Left lobe of liver (tissue), 2 donors: ENCODE measurements at regions not wholly inside any gene's neighbourhood (a gene's known extent, or its start where the extent isn't known, plus 50 kb on each side); places are given as distances from the start of the nearest gene placed in this dataset.
A peak's percentile ranks its signal among the peaks of the same experiment; 100 is the strongest.

Experiments used
- ATAC-seq: fragments of 200-7000 bp; cut with Tn5 transposase; one replicate; pipeline ENCODE4 v1.9.1; 2020; ENCODE audit warnings: mild to moderate bottlenecking, moderate library complexity
- DNase-seq: peaks from one replicate; pipeline ENCODE4 v3.0.0-alpha.2; 2020; ENCODE audit warnings: low spot score
- donor health status: DM: no; HTN: no; CAD: no; lungs with moderate emphysema.
- donor health status: DM: no; HTN: yes; CAD: no.

DNA sequence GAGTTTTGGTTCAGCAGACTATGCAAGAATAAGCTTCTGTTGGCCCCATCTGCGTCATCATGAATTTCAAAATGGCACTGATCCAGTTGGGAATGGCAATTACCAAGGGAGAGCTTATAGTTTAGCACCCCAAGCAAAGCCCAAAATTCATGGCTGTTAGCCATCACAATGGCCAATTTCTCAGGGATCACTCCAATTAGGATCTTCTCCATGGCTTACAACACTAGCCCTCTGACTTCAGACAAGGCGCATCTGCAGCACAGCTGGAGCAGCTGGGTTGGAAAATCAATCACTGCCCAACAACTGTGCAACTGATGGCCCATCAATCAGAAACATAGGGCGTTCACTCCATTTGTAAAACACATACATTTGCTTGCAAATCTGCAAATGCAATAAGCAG lies 273.6 kb downstream of the SRBD1 start:
- ATAC-seq (no peak), DNase-seq (no peak)

DNA sequence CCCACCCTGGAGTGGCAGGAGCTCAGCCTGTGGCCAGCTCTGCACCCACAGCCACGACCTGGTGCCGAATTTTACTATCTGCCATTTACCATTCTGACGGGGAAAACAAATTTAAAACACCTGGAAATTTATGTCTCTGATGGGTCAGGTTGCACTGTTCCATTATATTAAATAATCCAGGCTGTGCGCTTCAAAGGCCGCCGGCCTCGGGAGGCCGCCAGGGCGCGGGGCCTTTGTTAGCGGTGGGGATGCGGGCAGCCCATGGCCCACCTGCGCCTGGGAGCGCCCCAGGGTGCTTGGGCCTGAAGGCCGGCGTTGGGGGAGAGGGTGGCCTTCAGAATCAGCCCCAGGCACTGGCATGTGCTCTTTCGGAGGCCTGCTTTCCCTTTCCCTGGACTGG lies 276.9 kb downstream of the SRBD1 start:
- DNase-seq (no peak), ATAC-seq (no peak)

DNA sequence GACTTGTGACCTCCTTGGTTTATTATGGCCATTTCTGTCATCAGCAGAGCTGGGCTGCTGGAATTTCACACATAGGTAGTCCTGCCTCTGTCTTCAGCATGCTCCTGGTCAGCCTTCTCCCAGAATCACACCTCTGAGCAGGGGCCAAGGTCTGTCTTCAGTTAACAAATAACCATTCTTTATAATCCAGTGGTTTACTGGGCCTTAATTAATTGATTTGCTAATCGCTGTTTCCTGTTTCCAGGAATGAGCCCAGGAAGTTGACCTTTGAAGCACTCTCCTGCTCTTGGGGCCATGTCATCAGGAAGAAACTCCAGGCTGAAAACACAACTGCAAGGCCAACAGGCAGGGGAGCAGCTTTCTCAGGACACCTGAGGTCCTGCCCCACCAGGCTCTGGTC lies 278.5 kb downstream of the SRBD1 start:
- DNase-seq (no peak), ATAC-seq (no peak)

DNA sequence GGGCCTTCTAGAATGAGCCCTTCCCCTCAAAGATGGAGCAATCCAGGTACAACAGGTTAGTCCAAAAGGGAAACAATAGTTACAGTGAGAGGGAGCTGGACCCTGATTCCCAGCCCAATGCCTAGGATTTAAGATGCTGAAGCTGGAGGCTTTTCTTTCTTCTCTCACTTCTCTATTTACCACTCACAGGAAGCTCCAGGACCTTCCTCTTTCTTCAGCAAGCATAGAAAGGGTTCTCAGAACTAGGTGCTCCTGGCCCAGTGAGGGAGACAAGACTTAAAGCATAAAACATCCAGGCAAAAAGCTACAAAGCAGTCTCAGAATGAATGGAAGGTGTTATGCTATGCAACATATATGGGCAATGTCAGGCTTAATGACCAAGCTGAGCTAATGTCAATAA lies 279.0 kb downstream of the SRBD1 start:
- DNase-seq, result no peak
- ATAC-seq, result no peak

DNA sequence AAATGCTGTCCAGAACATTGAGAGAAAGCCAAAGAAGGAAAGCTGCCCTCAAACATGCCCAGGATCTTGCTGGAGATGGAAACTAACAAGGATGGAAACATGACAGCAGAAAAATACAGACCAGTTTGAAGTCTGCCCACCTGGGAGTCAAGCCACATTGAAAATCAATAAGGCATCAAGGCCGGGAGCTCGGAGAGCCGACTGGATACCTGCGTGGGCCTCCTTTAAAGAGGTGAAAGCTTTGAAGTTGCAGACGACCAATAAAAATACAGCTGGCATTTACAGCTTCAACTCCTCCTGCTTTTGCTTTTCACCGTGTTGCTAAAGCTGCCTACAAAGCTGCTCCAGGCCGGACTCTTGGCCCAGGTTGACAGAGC lies 279.7 kb downstream of the SRBD1 start:
- DNase-seq (no peak), ATAC-seq (peak; percentile 36)

DNA sequence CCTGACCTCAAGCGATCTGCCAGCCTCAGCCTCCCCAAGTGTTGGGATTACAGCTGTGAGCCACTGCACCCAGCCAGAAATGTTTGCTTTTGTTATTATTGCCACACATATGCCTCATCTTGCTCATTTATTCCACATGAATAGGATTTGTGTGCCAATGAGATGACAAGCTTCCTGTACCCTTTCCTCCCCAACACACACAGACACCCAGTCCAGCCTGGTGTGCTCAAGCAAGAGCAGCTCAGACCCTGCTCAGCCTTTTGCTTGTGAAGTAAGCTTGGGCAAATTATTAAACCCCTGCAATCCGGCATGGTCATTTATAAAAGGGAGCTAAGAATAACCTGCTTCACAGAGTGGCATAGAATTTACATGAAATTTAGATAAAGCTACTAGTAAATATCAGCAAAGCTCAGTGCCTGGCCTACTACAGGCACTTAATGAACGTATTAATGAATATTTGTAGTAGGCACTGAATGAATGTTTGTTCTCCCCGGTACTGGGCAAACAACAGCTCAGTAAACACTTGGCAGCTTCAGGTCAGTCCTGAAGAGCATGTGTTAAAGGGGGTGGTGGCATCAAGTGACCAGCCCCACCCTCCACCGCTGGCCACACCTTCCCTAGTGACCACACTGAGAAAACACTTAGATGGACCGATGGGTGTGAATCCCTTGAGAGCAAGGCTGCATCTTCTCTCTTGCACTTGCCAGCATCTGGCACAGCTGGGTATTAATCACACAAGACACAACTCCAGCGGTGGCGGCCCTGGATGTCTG lies 280.2 kb downstream of the SRBD1 start:
- DNase-seq (peak; percentile 57), ATAC-seq (peak; percentile 92)

DNA sequence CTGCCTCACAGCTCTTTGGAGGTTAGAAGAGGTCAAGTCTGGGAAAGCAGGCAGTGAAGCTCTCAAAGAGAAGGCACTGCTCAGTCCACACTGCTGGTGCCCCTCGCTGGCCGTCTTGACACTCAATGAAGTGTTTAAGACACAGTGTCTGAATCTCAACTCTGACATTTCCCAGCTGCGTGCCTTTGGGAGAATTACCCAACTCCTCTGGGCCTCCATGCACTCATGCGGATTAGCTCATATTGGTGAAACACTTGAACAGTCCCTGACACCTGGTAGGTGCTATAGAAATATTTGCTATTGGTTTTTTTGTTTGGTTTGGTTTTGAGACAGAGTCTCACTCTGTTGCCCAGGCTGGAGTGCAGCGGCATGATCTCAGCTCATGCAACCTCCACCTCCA lies 281.0 kb downstream of the SRBD1 start:
- ATAC-seq (no peak), DNase-seq (no peak)

DNA sequence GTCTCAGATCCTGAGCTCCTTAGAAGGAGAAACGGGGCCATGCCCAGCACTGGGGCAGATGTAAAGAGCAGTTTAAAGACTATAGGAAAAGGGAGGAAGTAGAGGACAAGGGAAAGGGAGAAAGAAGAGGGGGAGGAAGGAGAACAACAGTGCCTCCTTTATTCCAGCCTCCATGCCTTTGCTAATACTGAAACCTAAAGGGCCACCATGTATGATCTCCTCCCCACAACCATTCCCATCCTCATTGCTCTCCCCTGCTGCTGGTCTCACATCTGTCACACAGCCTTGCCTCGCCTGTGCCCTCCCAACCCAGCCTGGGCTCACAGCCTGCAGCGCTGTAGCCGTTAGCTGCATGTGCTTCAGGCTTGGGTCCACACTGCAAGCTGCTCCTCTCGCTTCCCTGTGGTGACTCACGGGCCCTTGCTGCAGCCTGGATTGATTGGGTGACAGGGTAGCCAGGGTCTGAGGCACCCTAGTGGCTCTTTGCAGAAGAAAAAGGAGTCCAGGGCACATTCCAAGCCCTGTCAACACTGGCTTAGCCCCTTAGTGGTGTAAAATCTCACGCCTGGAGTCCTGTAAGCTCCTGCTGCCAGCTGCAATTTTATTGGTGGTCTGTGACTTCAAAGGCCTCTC lies 281.9 kb downstream of the SRBD1 start:
- no peak for ATAC-seq

DNA sequence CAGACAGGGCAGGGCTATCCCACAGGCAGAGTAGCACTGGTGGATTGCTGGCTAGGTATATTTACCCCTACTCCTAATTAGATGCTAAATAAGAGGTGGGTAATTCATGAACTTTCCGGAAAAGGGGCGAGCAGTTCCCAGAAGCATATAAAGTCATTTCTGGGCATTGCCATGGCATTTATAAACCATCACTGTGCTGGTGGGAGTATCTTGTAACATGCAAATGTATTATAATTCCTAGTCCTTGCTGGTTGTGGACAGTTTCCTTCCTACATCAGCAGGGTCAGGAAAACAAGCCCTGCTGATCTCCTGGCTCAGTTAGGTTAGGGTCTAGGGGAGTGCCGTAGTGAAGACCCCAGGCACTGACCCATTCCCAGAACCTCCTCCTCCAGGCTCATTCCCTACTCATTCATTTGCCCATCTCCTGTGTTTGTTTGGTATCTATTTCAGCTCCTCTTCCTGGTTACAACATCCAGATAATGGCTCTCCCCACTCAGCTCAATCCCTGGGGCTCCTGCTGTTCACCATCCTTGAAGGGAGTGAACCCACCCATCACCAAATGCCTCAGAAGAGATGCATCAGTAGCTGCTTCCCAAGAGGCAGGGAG lies 282.7 kb downstream of the SRBD1 start:
- ATAC-seq, result no peak

More for the DNA sequence above, 281.9 kb downstream of the SRBD1 start:
- DNase-seq, result no peak

DNA sequence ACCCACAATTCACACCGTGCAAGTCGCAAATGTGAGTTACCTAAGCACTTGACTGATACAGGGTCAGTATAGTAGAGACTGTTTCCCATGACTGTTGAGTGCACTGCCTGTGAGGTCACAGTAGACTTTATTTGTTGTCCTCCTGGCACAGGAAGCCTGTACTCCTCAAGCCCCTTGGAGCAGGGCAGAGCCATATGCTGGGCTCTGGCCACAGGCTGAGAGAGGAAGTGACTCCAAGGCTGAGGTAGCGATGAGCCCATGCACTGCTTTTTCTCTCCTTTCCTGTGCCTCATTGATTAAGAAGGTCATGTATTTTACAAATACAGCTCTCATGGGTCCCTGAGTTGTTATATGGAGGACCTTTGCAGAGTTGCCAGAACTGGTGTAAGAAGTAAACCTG lies 287.7 kb downstream of the SRBD1 start:
- DNase-seq (no peak), ATAC-seq (no peak)

More for the DNA sequence above, 282.7 kb downstream of the SRBD1 start:
- no peak for DNase-seq

DNA sequence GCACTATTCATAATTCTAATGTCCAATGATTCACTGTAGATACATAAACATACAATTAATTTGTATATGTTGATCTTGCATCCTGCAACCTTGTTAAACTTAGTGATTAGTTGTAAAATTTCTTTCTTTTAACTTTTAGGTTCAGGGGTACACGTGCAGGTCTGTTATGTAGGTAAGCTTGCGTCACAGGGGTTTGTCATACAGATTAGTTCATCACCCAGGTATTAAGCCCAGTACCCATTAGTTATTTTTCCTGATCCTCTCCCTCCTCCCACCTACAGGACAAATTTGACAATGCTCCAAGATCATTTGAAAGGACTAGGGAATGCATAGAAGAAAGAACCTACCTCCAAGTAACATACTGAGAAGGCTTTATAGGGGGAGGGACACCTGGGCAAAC lies 290.1 kb downstream of the SRBD1 start:
- ATAC-seq, result no peak

DNA sequence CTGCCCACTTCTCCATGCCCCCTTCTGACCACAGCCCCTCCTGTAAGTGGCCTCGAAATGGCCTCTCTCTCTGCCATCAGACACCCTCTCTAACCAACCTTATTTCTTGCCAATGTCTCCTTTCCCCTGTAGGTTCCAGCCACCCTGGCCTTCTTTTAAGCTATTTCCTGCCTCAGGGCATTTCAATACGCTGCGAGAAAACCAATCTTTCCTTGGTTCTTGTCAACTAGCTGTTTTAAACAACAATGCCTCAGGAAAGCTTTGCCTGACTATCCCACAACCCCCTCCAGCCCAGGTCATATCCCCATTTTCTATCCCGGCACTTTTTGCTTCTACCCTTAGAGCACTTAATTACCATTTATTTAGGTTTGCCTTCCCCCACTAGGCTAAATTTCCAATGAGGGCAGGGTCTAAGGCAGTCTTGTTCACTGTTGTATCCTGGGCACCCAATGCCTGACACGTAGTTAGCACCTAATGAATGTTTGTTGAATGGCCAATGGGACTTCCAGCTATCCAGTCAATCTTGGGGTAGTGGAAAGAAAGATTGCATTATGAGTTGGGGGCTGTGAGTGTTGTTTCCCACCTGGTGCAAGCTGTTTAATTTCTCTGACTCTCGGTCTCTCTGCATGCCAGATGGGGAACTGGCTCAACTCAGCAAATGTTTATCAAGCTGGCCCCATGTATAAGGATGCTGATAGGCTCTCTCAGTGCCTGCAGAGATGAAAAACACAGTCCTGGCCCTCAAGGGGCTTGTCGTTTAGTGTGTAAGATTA lies 291.2 kb downstream of the SRBD1 start:
- ATAC-seq (no peak), DNase-seq (no peak)

More for the DNA sequence above, 290.1 kb downstream of the SRBD1 start:
- no peak for DNase-seq

DNA sequence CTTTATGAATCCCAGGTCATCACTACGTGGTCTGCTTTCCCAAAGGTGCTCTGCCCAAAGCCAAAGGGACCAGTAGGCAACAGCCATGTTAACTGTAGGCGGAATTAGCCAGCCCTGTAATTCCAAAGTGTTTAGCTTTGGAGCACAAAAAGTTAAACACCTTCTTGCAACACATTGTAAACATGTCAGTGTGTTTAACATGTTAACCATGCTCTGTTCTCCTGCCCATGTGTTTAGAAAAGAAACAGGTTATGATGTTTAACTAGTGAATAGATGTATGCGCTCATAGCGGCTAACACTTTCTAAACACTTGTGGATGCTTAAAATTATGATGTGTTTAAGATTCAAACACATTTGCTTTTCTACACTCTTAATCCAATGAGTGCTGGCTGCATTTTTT lies 292.4 kb downstream of the SRBD1 start:
- no peak for DNase-seq
- peak; percentile 46 for ATAC-seq

DNA sequence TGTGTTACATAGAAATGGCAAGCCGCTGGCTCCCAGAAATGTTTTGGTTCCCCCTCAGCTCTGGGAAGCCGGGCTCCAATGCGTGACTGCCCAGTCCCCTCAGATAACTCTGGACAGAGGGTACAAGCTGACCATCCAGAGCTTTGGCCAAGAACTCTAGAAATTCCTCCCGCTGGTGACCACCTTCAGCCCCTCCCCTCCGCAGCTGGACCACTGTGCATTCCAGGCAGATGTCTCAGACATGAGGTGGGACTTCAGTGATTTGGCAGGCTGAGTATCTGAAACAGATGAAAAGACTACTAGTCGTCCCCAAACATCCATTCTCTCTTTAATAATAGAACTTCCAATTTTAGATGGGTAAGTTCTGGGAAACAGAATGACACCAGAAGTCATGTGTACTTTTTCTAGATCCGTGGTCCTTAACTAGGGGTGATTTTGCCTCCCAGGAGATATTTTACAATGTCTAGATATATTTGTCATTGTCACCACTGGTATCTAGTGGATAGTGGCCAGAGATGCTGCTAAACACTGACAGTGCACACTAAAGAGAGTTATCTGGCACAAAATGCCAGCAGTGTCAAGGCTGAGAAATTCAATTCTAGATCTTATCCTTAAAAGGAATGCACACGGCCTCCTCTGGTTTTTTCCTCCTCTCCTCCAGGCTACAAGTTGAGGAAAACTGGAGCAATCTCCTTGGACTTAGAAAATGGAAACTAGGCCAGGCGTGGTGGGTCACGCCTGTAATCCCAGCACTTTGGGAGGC lies 294.3 kb downstream of the SRBD1 start:
- DNase-seq (no peak), ATAC-seq (no peak)

DNA sequence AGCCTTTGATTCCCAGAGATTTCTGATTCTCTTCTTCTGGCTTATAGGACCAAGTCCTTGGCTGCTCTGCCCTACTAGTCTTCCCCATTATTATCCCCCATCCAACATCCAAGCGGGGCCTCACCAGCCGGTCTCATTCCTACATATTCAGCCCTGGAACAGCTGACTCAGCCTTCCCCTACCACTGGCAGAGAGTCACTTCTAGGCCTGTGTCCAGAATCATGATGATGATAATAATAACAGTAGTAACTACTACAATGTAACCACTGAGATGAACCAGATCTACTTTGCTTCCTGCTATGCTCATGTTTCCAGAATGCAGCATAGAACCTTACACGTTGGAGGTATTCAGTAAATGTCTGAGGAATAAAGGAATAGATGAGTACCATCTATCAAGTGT lies 295.2 kb downstream of the SRBD1 start:
- ATAC-seq (no peak), DNase-seq (no peak)

DNA sequence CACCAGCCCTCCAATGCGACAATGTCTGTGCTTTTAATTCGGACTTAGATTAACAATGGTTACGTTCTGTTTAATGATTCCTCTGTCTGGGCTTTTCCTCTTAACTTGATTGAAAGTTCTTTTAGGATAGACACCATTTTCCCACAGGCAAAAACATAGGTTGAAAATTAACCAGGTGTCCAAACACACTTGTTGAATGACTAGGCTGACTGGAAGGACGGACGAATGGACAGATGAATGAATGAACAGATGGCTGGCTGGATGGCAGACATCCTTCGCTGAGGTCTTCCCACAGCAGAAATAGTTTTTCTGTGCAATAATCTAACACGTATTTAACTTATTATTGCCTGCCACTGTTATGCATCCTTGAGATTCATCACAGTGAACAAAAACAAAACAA lies 298.8 kb downstream of the SRBD1 start:
- ATAC-seq (peak; percentile 66), DNase-seq (no peak)

DNA sequence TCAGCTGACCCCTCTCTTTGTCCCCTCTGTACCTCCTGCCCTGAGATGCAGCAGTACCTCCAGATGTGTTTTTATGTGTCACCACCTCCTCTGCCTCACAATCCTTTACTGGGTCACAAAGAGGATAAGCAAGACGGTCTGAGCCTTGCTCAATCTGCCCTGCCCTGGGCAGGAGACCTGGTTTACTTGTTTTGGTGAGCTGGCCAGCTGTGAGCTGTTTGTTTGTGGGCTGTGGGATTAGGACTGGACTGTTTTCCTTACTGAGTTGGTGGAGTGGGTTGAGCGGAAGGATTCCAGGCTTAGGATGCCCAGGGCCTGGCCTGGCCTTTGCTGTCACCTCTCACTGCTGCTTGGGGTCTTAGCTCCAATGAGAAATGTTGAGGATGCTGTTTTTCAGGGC lies 299.5 kb downstream of the SRBD1 start:
- DNase-seq, result no peak
- ATAC-seq, result no peak

DNA sequence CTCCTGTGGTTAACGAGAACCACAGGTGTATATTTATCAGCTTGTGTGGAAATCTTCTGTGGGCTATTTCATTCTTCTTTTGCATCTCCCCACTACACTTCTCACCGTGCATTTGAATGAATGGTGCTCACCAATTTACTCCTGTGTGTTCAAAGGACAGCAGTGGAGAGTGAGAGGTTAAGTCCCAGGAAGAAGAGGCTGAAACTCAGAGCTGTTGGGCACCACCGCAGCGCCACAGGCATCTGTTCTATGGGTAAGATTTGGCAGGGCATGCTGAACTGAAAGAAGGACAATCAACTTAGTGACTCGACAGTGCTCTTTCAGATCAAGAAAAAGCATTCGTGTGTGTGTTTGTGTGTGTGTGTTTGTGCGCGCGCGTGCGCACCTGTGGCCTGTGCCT lies 297.9 kb upstream of the SIX2 start:
- ATAC-seq, result no peak
- no peak for DNase-seq

DNA sequence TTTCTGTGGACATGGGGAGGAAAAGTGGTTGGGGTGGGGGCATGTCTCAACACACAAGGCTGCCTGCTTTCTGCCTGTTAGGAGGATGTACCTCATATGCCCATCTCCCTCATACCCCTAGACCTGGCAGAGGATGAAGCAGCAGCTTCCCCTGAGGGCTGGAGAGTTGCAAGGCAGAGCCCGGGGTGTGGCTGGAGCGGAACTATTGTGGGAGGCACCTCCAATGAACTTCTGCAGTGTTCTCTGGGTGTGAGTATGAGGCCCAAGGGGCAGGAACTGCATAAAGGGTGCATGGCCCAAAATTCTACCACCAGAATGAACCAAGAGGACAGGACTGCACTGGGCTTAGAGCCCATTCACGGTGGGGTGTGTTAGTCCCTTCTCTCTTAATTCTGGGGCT lies 296.3 kb upstream of the SIX2 start:
- no peak for DNase-seq
- no peak for ATAC-seq

DNA sequence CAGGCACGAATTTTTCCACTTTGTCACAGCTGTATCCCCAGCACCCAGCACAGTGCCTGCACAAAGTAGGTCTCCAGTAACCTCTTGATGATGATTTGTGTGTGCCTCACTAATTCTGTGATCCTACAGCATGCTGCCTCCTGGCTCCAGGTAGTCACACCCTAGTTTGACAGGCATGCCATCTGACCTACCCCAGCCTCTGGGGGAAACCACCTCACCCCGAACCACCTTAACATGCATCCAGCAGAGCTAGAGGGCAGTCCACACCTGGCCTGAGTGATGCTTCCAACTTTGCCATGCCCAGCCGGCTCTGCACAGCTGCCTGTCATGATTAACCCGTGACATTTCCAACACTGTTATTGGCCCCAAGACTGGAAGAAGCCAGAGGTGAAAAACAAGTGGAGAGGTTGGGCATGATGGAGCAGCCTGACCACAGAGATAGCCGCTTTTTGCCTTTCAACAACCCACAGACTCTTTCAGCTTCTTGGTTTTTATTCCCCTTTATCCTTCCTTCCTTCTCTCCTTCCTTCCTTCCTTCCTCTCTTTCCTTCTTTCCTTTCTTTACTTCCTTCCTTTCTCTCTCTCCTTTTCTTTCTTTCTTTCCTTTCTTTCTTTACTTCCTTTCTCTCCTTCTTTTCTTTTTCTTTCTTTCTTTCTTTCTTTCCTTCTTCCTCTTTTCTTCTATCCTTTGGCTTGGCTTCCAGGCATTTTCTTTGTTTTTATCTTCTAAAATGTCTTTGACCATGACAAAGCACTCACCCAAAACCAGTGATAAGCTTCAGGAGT lies 294.4 kb upstream of the SIX2 start:
- ATAC-seq (no peak), DNase-seq (no peak)
